HepG2 (cell line): ENCODE measurements at regions not wholly inside any gene's neighbourhood (a gene's known extent, or its start where the extent isn't known, plus 50 kb on each side); places are given as distances from the start of the nearest gene placed in this dataset.

ENCODE experiments used
- JUND ChIP-seq: sonication (generic); formaldehyde crosslinking; IDR thresholded peaks from 2 replicates; pipeline ENCODE4 v1.8.0; 2022; ENCODE audit warnings: mild to moderate bottlenecking, missing genetic modification reagents
- KDM5B ChIP-seq: sonication (generic); formaldehyde crosslinking; IDR thresholded peaks from 2 replicates; pipeline ENCODE4 v1.4.0; 2020; ENCODE audit warnings: missing genetic modification reagents, mild to moderate bottlenecking, borderline replicate concordance
- MEF2D ChIP-seq: sonication (generic); formaldehyde crosslinking; IDR thresholded peaks from 2 replicates; pipeline ENCODE4 v1.5.1; 2020; ENCODE audit warnings: mild to moderate bottlenecking, missing genetic modification reagents
- PHB2 ChIP-seq: fragments of 450-650 bp; IDR thresholded peaks from 2 replicates; pipeline ENCODE4 v1.6.1; 2018; ENCODE audit not compliant: partially characterized antibody
- POLR2A ChIP-seq, 2 experiments: IDR thresholded peaks; 2 replicates each; pipeline ENCODE4 v1.6.1; 2011; ENCODE audit warnings: low read depth in 2 of 2, low read length in 2 of 2, mild to moderate bottlenecking in 1 of 2, moderate library complexity in 1 of 2; ENCODE audit not compliant: insufficient read depth in 1 of 2
- SUZ12 ChIP-seq: fragments of 150-350 bp; IDR thresholded peaks from 2 replicates; pipeline ENCODE4 v1.6.1; 2014; ENCODE audit warnings: low read depth, low read length
- ZNF251 ChIP-seq: sonication (generic); formaldehyde crosslinking; IDR thresholded peaks from 2 replicates; pipeline ENCODE4 v1.9.0; 2021; ENCODE audit warnings: mild to moderate bottlenecking, missing genetic modification reagents
- TF ChIP-seq, protein P1 (sequence below): sonication (generic); formaldehyde crosslinking; IDR thresholded peaks from 2 replicates; pipeline ENCODE4 v1.4.0; 2020; ENCODE audit warnings: missing genetic modification reagents

DNA sequence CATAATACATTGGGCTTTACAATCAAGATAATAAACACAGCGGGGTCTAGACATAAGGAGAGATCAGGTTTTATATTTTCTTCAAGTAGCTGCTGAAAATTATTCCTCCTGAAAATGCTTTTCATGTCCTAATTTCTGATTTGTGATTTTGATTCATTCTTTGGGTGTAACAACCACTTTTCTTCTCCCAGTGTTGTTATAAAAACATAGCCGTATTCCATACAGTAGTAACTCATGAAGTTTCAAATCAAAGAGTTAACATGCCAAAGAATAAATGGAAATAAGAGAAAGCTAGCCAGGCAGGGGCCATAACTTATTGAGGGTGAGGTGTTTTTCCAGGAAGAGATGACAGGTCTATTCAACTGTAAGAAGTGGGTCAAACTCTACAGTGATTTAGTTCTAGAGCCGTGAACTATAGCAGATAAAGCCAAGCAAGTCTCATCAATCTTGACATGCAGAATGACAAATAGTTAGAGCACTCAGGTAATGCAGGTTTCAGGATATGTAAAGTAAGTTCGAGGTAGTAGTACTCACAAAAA, 934.4 kb upstream of the SLITRK1 start:
- TF ChIP-seq POLR2A (IDR thresholded peaks at IDR 0.05; ENCODE audit: insufficient read depth in 1 of 2, low read depth in 2 of 2, low read length in 2 of 2) (no peak), MEF2D (CRISPR knock-in tag) (no peak), SUZ12 (no peak), JUND (CRISPR knock-in tag) (no peak), ZNF251 (no peak), KDM5B (no peak), PHB2 (no peak)
- TF ChIP-seq, protein P1, sequence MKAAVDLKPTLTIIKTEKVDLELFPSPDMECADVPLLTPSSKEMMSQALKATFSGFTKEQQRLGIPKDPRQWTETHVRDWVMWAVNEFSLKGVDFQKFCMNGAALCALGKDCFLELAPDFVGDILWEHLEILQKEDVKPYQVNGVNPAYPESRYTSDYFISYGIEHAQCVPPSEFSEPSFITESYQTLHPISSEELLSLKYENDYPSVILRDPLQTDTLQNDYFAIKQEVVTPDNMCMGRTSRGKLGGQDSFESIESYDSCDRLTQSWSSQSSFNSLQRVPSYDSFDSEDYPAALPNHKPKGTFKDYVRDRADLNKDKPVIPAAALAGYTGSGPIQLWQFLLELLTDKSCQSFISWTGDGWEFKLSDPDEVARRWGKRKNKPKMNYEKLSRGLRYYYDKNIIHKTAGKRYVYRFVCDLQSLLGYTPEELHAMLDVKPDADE (CRISPR knock-in tag) = no peak
